Calu3 (cell line): ENCODE measurements at regions not wholly inside any gene's neighbourhood (a gene's known extent, or its start where the extent isn't known, plus 50 kb on each side); places are given as distances from the start of the nearest gene placed in this dataset.
"Not testable (repeated sequence)": the region's sequence is repeated elsewhere in the genome, so short reads cannot be mapped to it uniquely, and the experiment has no call there.

Experiments used
- BruUV-seq: library from RNA; stranded (reverse); fragments of 400-500 nt; replicated peaks from 2 replicates; lab custom pipeline; 2021; lab: Mats Ljungman, UMichigan
- CTCF ChIA-PET: fragments of 300-600 bp; sonication (Branson Sonifier 250); formaldehyde crosslinking; loops from one replicate; lab custom pipeline; 2022; ENCODE audit warnings: antibody characterized with exemption; lab: Charles Lee
- DNase-seq: peaks from one replicate; pipeline ENCODE4 v3.0.0; 2022
- H3K27ac Mint-ChIP-seq: one replicate; pipeline ENCODE4 v1.8.0; 2022; ENCODE audit warnings: mixed read lengths; ENCODE audit not compliant: unreplicated experiment
- H3K27me3 Mint-ChIP-seq: one replicate; pipeline ENCODE4 v1.8.0; 2022; ENCODE audit warnings: mixed read lengths; ENCODE audit not compliant: unreplicated experiment
- H3K36me3 Mint-ChIP-seq: one replicate; pipeline ENCODE4 v1.8.0; 2022; ENCODE audit warnings: mild to moderate bottlenecking, moderate library complexity, mixed read lengths; ENCODE audit not compliant: insufficient read depth, unreplicated experiment
- H3K4me1 Mint-ChIP-seq: one replicate; pipeline ENCODE4 v1.8.0; 2022; ENCODE audit warnings: mild to moderate bottlenecking, low read depth, mixed read lengths; ENCODE audit not compliant: unreplicated experiment
- H3K4me3 Mint-ChIP-seq: one replicate; pipeline ENCODE4 v1.8.0; 2022; ENCODE audit warnings: mild to moderate bottlenecking, low read depth, moderate library complexity, mixed read lengths; ENCODE audit not compliant: unreplicated experiment
- H3K9me3 Mint-ChIP-seq: one replicate; pipeline ENCODE4 v1.8.0; 2022; ENCODE audit warnings: low read depth, mixed read lengths; ENCODE audit not compliant: unreplicated experiment
- CTCF ChIP-seq: fragments of 200-600 bp; IDR thresholded peaks from one replicate; pipeline ENCODE4 v1.8.0; 2022; ENCODE audit warnings: antibody characterized with exemption; ENCODE audit not compliant: unreplicated experiment
- intact Hi-C: fragments of 100-400 bp; cut with micrococcal nuclease; formaldehyde crosslinking; loops from one replicate; pipeline ENCODE4 v1.10.0; 2022; ENCODE audit not compliant: unreplicated experiment

DNA sequence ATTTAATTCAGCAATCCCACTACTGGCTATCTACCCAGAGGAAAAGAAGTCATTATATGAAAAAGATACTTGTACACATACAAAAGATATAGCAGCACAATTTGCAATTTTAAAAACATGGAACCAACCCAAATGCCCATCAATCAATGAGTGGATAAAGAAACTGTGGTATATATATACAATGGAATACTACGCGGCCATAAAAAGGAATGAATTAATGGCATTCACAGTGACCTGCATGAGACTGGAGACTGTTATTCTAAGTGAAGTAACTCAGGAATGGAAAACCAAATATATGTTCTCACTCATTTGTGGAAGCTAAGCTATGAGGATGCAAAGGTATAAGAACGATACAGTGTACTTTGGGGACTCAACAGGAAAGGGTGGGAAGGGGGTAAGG is 102.8 kb upstream of the KCNMA1 start:
- CTCF ChIA-PET, H3K4me3 Mint-ChIP-seq, BruUV-seq, DNase-seq, H3K27ac Mint-ChIP-seq, intact Hi-C loops, H3K36me3 Mint-ChIP-seq, H3K27me3 Mint-ChIP-seq: not testable (repeated sequence)
- Mint-ChIP-seq H3K9me3 (peaks cover 19% of the 10 kb centered on the region), H3K4me1 (peaks cover 30% of the 10 kb centered on the region)

- Mint-ChIP-seq H3K4me3 (no peak overlapping the region), H3K4me1 (peaks cover 30% of the 10 kb centered on the region), H3K27me3 (no peaks in the 10 kb centered on the region), H3K9me3 (peaks cover 19% of the 10 kb centered on the region), H3K36me3 (peaks cover 7% of the 10 kb centered on the region), H3K27ac (peak overlapping the region; percentile 48)
- no TSS peak for BruUV-seq
- no peak for TF ChIP-seq CTCF
- DNase-seq: no peak
- CTCF ChIA-PET: interaction anchor here (1.3 to 2.0 kb wide), 4 partner anchors 18 to 27 kb away, joined by 3 to 5 read pairs (median 4); no protein-coding TSS in a partner anchor
- intact Hi-C loops: no loop called here
These were observed 101.0 kb upstream of the KCNMA1 start for GRCh38 chr10:77738496-77739158.

DNA sequence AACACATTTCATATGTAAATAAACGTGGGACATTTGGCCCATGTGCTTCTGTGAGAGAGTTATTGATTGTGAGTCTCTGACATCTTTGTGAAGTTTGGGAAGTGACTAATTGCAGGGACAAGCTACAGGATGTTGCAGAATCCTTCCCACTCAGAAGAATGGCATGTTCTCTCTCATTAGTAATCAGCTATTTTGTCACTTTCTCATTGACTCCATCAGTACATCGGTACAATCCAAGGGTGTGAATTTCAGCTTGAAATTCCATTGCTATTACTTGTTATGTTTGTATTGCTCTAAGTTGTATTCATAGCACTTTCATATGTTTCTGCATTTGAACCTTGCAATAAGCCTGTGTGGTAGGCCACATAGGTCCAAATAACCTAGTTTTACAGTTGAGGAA is 100.0 kb upstream of the KCNMA1 start:
- Mint-ChIP-seq H3K4me1 (peaks cover 30% of the 10 kb centered on the region), H3K27me3 (no peaks in the 10 kb centered on the region), H3K36me3 (peaks cover 7% of the 10 kb centered on the region), H3K27ac (peak overlapping the region; percentile 48), H3K4me3 (no peak overlapping the region), H3K9me3 (peaks cover 19% of the 10 kb centered on the region)
- no TSS peak for BruUV-seq
- TF ChIP-seq CTCF: no peak
- DNase-seq: peak; percentile 28
- intact Hi-C loops: loop anchor here (2.0 kb wide), 1 partner anchor 15 kb away; no protein-coding TSS in a partner anchor
- CTCF ChIA-PET: interaction anchor here (0.7 to 2.0 kb wide), 5 partner anchors 18 to 26 kb away, joined by 3 to 5 read pairs (median 4); no protein-coding TSS in a partner anchor

DNA sequence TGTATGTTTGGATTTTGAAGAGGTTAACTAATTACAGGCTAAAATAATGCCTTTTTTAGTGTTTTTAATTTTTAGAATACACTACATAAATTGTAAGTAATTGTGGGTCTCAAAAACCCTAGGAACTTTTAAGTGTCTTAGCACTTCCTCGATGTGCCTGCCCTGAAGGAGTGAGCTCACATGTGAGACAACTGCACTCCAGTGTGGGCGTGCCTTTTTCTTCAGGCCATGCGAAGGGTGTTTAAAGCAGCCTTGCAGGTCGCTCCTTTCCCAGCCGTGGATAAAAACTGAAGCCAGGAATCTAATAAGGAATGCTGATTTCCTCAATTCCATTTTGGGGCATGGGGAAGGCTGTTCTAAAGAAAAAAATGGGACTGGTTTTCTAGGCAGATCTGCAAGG is 97.5 kb upstream of the KCNMA1 start:
- CTCF ChIA-PET: not testable (repeated sequence)

GRCh38 chr10:77732213-77733003 is 94.8 kb upstream of the KCNMA1 start:
- Mint-ChIP-seq H3K27me3 (no peaks in the 10 kb centered on the region), H3K27ac (no peak overlapping the region), H3K4me1 (peaks cover 6% of the 10 kb centered on the region), H3K9me3 (peaks cover 8% of the 10 kb centered on the region), H3K36me3 (peaks cover 5% of the 10 kb centered on the region), H3K4me3 (no peak overlapping the region)
- no peak for TF ChIP-seq CTCF
- intact Hi-C loops: no loop called here
- no peak for DNase-seq
- CTCF ChIA-PET: no interaction called here
- no TSS peak for BruUV-seq

More for the DNA sequence above, 97.5 kb upstream of the KCNMA1 start:
- H3K27me3 Mint-ChIP-seq, H3K27ac Mint-ChIP-seq, BruUV-seq, H3K36me3 Mint-ChIP-seq, DNase-seq, intact Hi-C loops, H3K4me3 Mint-ChIP-seq: not testable (repeated sequence)
- peaks cover 16% of the 10 kb centered on the region for H3K9me3 Mint-ChIP-seq
- peaks cover 30% of the 10 kb centered on the region for H3K4me1 Mint-ChIP-seq
